ENCODE measurements at regions not wholly inside any gene's neighbourhood (a gene's known extent, or its start where the extent isn't known, plus 50 kb on each side); places are given as distances from the start of the nearest gene placed in this dataset.
A peak's percentile ranks its signal among the peaks of the same experiment; 100 is the strongest.

- no peak for DNase-seq
Measured at GRCh38 chr5:103461243-103461642, 101.3 kb downstream of the NUDT12 start.

DNA sequence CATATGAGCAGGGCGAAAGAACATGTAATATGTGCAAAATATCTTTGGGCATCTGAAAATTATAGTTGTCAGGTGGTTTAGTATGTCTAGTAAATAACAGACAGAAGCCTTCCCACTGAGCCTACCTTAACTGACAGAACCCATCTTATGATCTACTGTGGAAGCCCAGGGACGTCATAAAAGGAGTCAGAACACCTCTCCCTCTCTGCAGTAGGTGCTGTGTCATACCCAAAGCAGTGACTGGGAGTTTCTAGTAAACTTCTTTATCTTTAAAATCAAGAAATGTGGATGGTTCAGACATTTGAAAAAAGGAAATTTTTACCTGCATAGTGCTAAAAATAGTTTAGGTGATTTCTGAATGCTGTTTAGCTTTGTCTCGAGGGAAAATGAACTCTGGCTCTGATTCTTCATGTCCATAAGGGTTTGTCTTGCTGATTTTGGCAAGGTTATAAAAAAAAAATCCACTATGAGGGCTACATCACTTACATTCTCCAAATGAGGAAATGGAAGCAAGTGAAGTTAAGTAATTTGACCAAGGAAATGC, 104.0 kb downstream of the NUDT12 start:
- DNase-seq, result no peak

DNA sequence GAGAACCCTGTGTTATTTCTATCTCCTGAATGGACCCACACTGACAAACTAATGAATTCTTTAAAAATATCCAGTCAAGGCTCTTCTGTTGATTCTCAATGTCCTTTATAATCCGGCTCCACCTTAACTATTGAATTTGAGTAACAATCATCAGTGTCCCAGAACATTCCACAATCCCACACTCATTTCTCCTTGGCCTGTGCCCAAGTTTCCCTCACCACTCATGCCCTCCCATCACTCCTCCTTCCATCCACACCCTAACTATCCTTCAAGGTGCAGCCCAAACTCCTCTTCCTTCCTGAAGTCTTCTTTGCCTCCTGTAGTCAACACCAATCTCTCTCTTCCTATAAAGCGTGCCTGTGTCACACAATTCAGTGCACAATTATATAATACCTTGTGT, 106.1 kb downstream of the NUDT12 start:
- no peak for DNase-seq

- DNase-seq, result no peak
Measured at GRCh38 chr5:103455796-103456195, 106.8 kb downstream of the NUDT12 start.

DNA sequence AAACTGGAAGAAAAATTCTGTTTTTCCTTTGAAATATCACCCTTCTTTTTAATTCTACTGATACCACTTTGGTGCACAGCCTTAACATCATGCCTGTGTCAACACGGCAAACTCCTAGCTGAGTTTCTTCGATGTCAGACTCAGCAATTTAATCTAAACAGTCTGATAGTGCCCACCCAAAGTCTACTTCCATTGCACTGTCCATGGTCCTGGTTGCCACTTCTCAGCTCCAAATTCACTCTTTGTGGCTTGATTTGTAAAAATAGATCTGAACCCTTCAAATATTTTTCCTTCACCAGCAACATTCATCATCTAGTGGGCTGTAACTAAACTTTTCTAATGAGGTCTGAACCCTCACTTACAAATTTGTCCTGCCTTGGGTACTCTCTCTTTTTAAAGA, 107.8 kb downstream of the NUDT12 start:
- DNase-seq, result no peak

- DNase-seq, result no peak
Measured at GRCh38 chr5:103452666-103453065, 109.9 kb downstream of the NUDT12 start.

DNA sequence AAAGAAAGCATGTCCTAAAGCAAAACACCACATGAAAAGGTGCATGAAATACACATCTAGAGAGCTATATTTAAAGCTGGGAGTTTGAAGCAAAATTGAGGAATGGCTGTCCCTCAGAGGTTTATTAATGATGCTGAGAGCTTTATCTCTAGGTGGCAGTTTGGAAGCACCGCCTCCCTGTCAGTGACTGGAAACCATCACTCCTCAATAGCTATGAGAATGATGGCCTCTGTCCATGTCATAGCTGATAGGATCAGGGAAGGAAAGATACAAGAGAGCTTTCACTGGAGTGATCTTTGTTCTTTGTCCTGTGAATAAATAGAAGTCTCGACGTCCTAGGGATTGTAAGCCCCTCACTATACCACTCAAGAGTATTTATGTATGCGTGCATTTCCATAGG, 110.5 kb downstream of the NUDT12 start:
- no peak for DNase-seq

GRCh38 chr5:103451261-103451660, 111.3 kb downstream of the NUDT12 start:
- no peak for DNase-seq

GRCh38 chr5:103450333-103451061, 112.1 kb downstream of the NUDT12 start:
- no peak for DNase-seq

DNA sequence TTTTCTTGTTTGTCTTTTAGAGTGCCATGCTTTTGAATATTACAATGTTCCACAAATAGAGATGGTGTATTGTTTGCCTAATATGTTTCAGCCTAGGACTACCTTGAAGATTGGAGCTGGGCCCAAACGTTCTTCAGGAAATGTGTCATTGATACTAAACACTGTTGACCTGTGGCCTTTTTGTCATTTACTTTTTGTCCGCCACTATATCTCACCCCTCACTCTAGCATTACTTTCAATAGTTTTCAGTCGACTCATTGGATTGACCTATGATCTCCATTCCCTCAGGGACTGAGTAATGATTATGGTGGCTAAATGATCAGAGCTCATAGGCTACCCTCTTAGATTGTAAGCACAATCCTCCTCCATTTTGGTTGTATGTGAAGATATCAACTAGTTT, 115.8 kb downstream of the NUDT12 start:
- no peak for DNase-seq

- DNase-seq, result no peak
Measured at GRCh38 chr5:103445426-103446035, 117.1 kb downstream of the NUDT12 start.

- DNase-seq, result no peak
Measured at GRCh38 chr5:103444333-103445038, 118.1 kb downstream of the NUDT12 start.

- DNase-seq, result no peak
Measured at GRCh38 chr5:103442750-103443149, 119.8 kb downstream of the NUDT12 start.

- no peak for DNase-seq
Measured at GRCh38 chr5:103441523-103441922, 121.1 kb downstream of the NUDT12 start.

DNA sequence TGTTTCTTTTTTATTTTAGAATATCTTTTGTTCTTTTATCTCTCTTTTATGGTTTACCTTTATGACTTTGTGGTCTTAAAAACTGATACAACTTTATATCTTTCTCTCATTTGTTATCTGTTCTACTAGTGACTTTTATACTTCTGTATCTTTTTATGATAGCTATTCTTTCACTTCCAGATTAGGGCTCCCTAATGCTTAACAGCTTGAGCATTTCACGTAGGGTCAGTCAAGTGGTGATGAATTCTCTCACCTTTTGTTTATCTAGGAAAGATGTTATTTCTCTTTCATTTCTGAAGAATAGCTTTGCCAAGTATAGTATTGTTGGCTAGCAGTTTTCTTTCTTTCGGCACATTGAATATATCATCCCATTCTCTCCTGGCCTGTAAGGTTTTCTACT, 123.6 kb downstream of the NUDT12 start:
- DNase-seq, result no peak

- DNase-seq, result no peak
Measured at GRCh38 chr5:103436656-103437055, 125.9 kb downstream of the NUDT12 start.

- DNase-seq, result no peak
Measured at GRCh38 chr5:103436112-103436511, 126.5 kb downstream of the NUDT12 start.

- no peak for DNase-seq
Measured at GRCh38 chr5:103435136-103435889, 127.3 kb downstream of the NUDT12 start.

- DNase-seq, result no peak
Measured at GRCh38 chr5:103434057-103434456, 128.5 kb downstream of the NUDT12 start.

GRCh38 chr5:103433211-103433610, 129.4 kb downstream of the NUDT12 start:
- DNase-seq, result no peak

GRCh38 chr5:103428923-103429322, 133.7 kb downstream of the NUDT12 start:
- no peak for DNase-seq

DNA sequence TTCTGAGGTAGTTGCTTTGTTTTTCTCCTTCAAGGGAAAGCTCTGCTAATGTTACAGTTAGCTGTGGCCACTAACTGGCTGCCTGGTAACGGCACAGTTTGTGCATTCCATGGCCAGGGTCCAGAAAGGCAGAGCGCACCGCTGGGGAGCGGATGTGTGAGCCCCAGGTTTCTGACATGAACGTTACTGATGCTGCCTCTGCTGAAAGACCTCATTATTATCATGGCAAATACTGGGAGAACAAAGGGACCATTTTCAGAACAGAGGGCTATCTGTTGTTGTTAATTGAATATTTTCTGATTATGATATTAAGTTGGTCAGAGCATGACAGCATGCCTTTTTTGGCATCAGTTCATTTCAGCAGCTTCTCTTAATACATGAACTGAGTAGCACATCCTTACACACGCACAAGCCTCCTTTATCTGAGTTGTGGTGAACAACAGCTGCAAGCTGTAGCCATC, 134.1 kb downstream of the NUDT12 start:
- DNase-seq, result peak; percentile 42

DNA sequence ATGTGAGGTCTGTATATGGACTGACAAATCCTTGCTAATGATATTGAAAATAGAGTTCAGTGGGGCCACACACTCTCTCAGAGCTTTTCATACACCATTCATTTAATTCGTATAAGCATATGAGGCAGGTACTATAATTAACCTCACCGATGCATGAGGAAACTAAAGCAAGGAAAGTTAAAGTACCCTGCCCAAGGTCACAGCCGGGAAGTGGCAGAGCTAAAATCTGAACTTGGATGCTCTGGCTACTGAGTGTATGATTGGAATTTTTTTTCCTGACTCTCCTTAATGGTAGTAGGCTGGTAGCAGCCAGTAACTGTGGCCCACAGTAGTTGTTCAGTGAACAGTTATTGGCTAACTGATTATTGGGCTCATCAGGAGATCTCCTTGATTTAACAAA, 135.3 kb downstream of the NUDT12 start:
- DNase-seq, result no peak
